ENCODE measurements at regions not wholly inside any gene's neighbourhood (a gene's known extent, or its start where the extent isn't known, plus 50 kb on each side); places are given as distances from the start of the nearest gene placed in this dataset.

GRCh38 chr17:14733376-14733775 is 432.5 kb downstream of the HS3ST3B1 start (continued):
- TF ChIP-seq ZNF3 (CRISPR knock-in tag; IDR thresholded peaks at IDR 0.05) (no peak), BRF2 (IDR thresholded peaks at IDR 0.05; ENCODE audit: borderline replicate concordance, insufficient read depth, insufficient read length) (no peak), ZFP36 (IDR thresholded peaks at IDR 0.05; ENCODE audit: low read depth, low read length, partially characterized antibody) (no peak), NCOA4 (IDR thresholded peaks at IDR 0.05; ENCODE audit: partially characterized antibody) (no peak), RBM15 (IDR thresholded peaks at IDR 0.05; ENCODE audit: insufficient read depth, low read length) (no peak), PHF21A (IDR thresholded peaks at IDR 0.05; ENCODE audit: borderline replicate concordance, low read depth) (no peak), ZNF511 (CRISPR knock-in tag; IDR thresholded peaks at IDR 0.05) (no peak), KDM2B (CRISPR knock-in tag; IDR thresholded peaks at IDR 0.05) (no peak), ZSCAN29 (IDR thresholded peaks at IDR 0.05) (no peak)

GRCh38 chr17:14732211-14732610 is 431.3 kb downstream of the HS3ST3B1 start:
- no peaks in the 10 kb centered on the region for H3K9me1 ChIP-seq (ENCODE audit: control insufficient read depth, insufficient read depth, low read length)
- no peak overlapping the region for H2AFZ ChIP-seq (ENCODE audit: low read depth, low read length)
- no peak overlapping the region for H3K4me2 ChIP-seq (ENCODE audit: insufficient read depth, low read length)
- no peaks in the 10 kb centered on the region for H3K79me2 ChIP-seq (ENCODE audit: control insufficient read depth, insufficient read depth, low read length)
- DNase-seq (ENCODE audit: extremely low read depth in 1 of 4, low spot score in 3 of 4) (no peak), ATAC-seq (no peak), FAIRE-seq (no peak)
- no TSS peak for BruUV-seq (replicated peaks)
- 0% methylated on average over 2 of the region's 2 CpGs for WGBS (ENCODE audit: insufficient coverage, low coverage, missing lambda C conversion rate)
- no peaks in the 10 kb centered on the region for H3K9me3 ChIP-seq (replicated peaks; ENCODE audit: control insufficient read depth, insufficient read depth, low read depth, low read length)
- H3K4me1 ChIP-seq (replicated peaks in 1 of 2; ENCODE audit: control insufficient read depth in 2 of 2, insufficient read depth in 2 of 2, low read length in 2 of 2), result no peaks in the 10 kb centered on the region
- in situ Hi-C loops (cut with MboI) (no loop called here), intact Hi-C loops (cut with micrococcal nuclease) (no loop called here)
- POLR2A ChIA-PET, result no interaction called here
- H3K36me3 ChIP-seq (ENCODE audit: control insufficient read depth, insufficient read depth, low read length), result no peaks in the 10 kb centered on the region
- no peak overlapping the region for H3K9ac ChIP-seq (ENCODE audit: insufficient read depth in 1 of 2, low read depth in 2 of 2, low read length in 2 of 2)
- H3K27ac ChIP-seq (ENCODE audit: extremely low read depth, low read depth, low read length), result no peak overlapping the region
- no peak overlapping the region for H3K4me3 ChIP-seq
- CTCF ChIA-PET (ENCODE audit: low intra/inter-chr PET ratio), result no interaction called here
- H3K27me3 ChIP-seq (ENCODE audit: control insufficient read depth in 2 of 2, insufficient read depth in 2 of 2, low read length in 2 of 2), result no peaks in the 10 kb centered on the region
- H4K20me1 ChIP-seq (replicated peaks; ENCODE audit: control insufficient read depth, insufficient read depth, low read length), result no peaks in the 10 kb centered on the region
- no peak for TF ChIP-seq CBX3 (IDR thresholded peaks at IDR 0.05; ENCODE audit: borderline replicate concordance in 1 of 2, low read length in 2 of 2)
- no peak for TF ChIP-seq TEAD2 (tag; IDR thresholded peaks at IDR 0.05)
- TF ChIP-seq BCOR (IDR thresholded peaks at IDR 0.05), result no peak
- no peak for TF ChIP-seq SP1 (CRISPR knock-in tag; IDR thresholded peaks at IDR 0.05)
- no peak for TF ChIP-seq ARNT (IDR thresholded peaks at IDR 0.05)
- no peak for TF ChIP-seq CTBP1 (IDR thresholded peaks at IDR 0.05; ENCODE audit: borderline replicate concordance)
- no peak for TF ChIP-seq NBN (IDR thresholded peaks at IDR 0.05; ENCODE audit: low read depth)
- TF ChIP-seq ZNF668 (CRISPR knock-in tag; IDR thresholded peaks at IDR 0.05), result no peak
- TF ChIP-seq ZNF253 (CRISPR knock-in tag; conservative IDR thresholded peaks at IDR 0.05), result no peak
- no peak for TF ChIP-seq C11orf30 (IDR thresholded peaks at IDR 0.05; ENCODE audit: low read depth)
- TF ChIP-seq ELK3 (CRISPR knock-in tag; IDR thresholded peaks at IDR 0.05), result no peak
- no peak for TF ChIP-seq ATF1 (CRISPR knock-in tag; IDR thresholded peaks at IDR 0.05)
- TF ChIP-seq ATF1 (tag; IDR thresholded peaks at IDR 0.05), result no peak
- no peak for TF ChIP-seq PURB (CRISPR knock-in tag; IDR thresholded peaks at IDR 0.05; ENCODE audit: low read depth)
- no peak for TF ChIP-seq CREM (IDR thresholded peaks at IDR 0.05; ENCODE audit: low read depth)
- TF ChIP-seq MCM7 (IDR thresholded peaks at IDR 0.05), result no peak
- no peak for TF ChIP-seq ZNF408 (CRISPR knock-in tag; IDR thresholded peaks at IDR 0.05; ENCODE audit: low read depth)
